DMS53 (cell line): ENCODE measurements at regions not wholly inside any gene's neighbourhood (a gene's known extent, or its start where the extent isn't known, plus 50 kb on each side); places are given as distances from the start of the nearest gene placed in this dataset.

ENCODE experiments used
- DNase-seq: peaks from one replicate; lab custom pipeline; 2025; lab: John Stamatoyannopoulos, UW

- no peak for DNase-seq
Measured at GRCh38 chr2:18133310-18133709, 254.8 kb downstream of the KCNS3 start.

- no peak for DNase-seq
Measured at GRCh38 chr2:18132697-18133096, 254.2 kb downstream of the KCNS3 start.

DNA sequence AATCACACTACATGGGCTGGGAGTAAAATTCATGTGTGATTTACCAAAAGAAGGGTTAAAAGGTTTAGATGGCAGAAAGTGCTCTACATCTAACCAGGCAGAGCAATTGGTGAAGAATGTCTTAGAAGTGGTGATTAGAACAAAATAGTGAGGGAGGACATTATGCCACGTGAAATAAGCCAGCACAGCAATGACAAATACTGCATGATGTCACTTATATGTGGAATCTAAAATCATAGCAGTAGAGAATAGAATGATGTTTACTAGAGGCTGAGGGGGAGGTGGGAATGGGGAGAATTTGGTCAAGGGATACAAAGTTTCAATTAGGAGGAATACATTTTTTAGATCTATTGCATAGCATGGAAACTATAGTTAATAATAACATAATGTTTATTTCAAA lies 253.3 kb downstream of the KCNS3 start:
- no peak for DNase-seq

DNA sequence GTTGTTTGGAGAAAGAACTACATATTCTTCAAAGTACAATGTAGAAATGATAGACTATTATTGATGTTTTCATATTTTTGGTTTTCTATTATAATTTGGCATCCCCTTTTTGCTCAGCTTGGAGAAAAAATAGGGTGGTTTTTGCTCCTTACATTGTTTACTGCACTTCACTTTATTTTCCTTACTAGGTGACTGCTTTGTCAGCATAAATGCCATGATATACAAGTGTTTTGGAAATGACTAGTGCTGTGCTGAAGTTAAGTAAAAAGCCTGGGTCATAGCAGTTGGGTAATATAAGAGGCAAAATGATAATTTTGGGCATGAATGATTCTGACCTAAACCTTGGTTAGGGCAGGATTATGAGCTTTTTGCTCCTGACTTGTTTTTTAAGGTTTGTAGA lies 250.9 kb downstream of the KCNS3 start:
- no peak for DNase-seq

- no peak for DNase-seq
Measured at GRCh38 chr2:18125303-18125702, 246.8 kb downstream of the KCNS3 start.

DNA sequence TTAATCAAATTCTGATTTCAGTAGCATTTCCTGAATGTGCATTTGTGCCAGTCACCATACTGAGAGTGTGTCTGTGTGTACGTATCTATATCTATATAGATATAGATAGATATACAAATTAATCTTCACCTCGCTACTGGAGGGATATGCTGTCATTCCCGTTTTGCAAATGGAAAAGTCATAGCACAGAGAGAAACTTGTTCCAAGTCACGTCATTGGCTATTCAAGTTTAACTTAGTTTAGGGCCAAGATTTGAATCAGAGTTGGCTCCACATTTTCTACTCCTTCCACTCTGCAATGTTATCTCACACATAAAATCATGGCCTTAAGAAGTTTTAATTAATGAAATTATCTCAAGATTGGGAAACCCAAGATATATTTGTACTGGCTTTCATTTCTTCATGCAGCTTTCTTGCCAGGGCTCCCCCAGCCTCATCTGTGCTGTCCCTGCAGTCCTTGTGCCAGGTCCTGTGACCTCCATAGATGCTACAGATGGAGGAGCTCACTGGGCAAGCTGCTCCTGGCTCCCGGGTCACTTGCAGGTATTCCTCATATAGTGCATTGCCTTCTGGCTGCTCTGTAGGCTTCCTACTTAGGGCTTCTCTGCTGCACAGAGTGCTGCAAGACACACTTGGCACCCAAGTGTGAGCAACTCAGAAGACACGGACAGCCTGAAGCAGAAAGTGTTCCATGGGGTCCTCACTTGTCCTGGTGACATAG lies 245.8 kb downstream of the KCNS3 start:
- no peak for DNase-seq

- DNase-seq, result no peak
Measured at GRCh38 chr2:18123577-18123976, 245.1 kb downstream of the KCNS3 start.

DNA sequence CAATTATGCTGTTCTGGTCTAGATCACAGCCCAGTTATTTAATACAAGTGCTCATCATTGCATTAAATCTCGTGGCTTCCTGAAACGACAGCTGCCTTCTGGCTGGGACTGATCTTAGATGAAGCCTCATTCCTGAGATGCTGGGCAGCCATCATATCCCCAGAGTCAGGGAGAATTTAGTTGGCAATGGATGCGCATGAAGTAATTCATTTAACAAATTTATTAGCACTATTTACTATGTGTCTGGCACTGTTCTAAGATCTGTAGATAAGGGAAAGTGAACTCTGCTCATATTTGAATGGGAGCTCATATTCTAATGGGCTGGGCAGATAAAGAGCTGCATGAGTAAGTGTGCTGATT lies 244.7 kb downstream of the KCNS3 start:
- no peak for DNase-seq

GRCh38 chr2:18122544-18123210 lies 244.2 kb downstream of the KCNS3 start:
- DNase-seq, result no peak

DNA sequence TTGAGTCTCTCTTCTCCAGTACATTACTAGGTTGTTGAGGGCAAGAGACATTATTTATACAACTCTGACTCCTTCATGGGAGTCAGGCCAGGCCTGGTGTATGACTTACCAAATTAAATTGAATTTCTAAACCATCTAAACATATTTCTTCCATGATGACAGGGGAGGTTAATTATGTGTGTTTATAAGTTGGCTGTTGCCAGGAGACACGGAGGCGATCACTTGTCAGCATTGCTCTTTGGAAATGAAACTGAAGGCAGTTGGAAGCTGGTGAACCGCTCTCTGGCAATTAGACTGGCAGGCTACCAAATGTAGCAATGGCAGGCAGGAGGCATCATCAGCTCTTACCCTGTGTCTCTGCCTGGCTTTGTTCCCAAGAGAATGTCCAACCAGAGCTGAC lies 241.4 kb downstream of the KCNS3 start:
- no peak for DNase-seq

DNA sequence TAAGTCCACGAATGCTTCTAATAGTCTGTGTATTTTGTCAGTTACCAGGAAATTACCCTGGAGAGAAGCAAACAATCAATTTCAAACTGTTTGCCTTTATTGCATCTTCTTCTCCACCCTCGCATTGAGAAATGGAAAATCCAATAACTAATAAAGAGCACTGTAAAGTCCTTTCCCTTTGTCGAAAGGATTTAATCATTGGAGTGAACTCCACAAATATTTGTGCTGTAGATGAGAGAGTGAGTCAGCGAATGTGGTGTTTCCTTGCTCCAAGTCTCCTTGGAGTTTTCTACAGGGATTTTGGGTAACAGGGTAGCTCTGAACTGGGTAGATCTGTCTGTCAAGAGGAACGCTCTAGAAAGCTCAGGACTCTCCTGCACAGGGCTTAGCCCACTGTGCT lies 240.2 kb downstream of the KCNS3 start:
- no peak for DNase-seq

- DNase-seq, result peak; percentile 71
Measured at GRCh38 chr2:18117592-18117991, 239.1 kb downstream of the KCNS3 start.

DNA sequence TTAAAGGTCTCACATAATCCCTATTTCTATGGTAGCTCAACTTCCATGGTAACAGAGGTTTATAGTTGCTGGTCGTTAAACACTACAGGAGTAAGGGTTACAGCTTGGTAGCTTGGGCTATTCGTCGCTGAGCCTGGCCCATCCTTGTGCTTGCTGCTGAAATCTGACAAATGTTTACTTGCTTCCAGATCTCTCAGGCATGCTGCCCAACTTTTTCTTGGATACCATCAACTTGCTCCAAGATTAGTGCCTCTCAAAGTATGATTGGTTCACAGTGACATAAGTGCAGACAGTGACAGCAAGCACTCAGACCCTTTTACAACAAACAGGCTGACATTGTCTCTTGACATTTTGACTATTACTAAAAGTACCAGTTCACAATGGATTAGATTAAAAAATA lies 231.8 kb downstream of the KCNS3 start:
- DNase-seq, result no peak

- no peak for DNase-seq
Measured at GRCh38 chr2:18106841-18107240, 228.4 kb downstream of the KCNS3 start.

DNA sequence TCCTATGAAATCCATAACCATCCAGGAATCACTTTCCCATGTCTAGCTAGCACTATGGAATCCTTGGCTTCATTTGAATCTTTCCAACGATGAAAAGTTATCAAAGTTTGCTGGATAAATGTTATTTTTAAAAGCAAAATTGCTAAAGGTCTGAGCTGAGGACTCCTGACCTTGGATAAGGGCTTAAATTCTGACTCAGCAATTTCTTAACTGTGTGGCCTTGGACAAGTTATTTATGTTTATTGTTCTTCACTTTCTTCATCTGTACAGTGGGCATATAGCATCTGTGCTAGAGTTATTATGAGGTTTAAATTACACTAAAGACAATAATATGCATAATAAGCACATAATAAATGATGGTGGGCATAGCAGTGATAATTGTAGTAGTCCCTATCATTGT lies 227.5 kb downstream of the KCNS3 start:
- DNase-seq, result no peak

GRCh38 chr2:18104595-18105224 lies 226.2 kb downstream of the KCNS3 start:
- no peak for DNase-seq

DNA sequence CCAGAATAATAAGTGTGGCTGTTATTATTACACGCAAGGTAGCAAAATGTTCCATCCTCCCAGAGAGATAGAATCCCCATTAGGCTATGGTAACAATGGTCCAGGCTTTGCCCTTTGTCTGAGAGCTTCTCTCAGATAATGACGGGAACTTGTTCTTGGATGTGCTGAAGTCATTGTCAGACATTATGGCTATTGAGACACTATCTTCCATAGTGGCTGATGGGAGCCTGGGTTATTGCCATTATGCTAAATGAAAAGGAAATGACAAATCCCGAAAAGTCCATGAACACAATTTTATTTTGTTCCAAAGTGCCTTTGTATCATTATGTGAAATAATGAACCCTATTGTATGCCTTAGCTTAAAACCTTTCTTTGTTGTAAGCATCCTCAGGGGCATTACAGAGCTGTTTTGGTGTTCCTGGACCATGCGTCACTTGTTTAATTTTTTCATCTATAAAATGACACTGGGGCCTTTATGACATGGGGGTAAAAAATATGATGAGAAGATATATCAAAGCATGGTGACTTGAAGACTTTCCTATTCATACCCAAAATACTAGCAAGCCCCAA lies 218.5 kb downstream of the KCNS3 start:
- DNase-seq, result no peak

- DNase-seq, result no peak
Measured at GRCh38 chr2:18094277-18094676, 215.8 kb downstream of the KCNS3 start.

- DNase-seq, result no peak
Measured at GRCh38 chr2:18093196-18093595, 214.7 kb downstream of the KCNS3 start.

GRCh38 chr2:18092760-18093159 lies 214.3 kb downstream of the KCNS3 start:
- DNase-seq, result no peak

- DNase-seq, result no peak
Measured at GRCh38 chr2:18085593-18085992, 207.1 kb downstream of the KCNS3 start.

- no peak for DNase-seq
Measured at GRCh38 chr2:18084376-18084775, 205.9 kb downstream of the KCNS3 start.

DNA sequence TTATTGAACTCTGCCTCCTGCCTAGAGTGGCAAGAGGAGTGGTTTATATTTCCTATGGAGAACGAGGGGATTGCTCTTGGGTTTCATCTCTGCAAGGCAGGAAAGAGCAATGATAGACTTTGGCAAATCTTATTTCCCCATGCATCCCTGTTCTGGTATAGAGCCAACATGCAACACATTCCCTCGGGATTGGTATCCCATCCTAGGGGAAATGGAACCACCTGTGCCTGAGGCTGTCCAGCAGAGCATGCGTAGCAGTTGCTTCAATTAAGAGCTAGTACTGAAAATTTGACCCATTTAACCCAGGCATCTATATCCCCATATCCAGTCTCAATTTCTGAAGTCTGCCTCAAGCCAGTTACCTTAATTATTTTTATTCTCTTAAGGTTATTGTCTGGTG lies 205.3 kb downstream of the KCNS3 start:
- no peak for DNase-seq
